ENCODE measurements at regions not wholly inside any gene's neighbourhood (a gene's known extent, or its start where the extent isn't known, plus 50 kb on each side); places are given as distances from the start of the nearest gene placed in this dataset.

- no peak for DNase-seq (ENCODE audit: low read depth in 1 of 2, low spot score in 1 of 2)
- H3K4me3 ChIP-seq (replicated peaks; ENCODE audit: insufficient read depth, low read length) = no peak overlapping the region
- no peak overlapping the region for H3K27ac ChIP-seq (replicated peaks)
- H3K27me3 ChIP-seq (ENCODE audit: insufficient read depth, poor library complexity, severe bottlenecking) = peaks cover 4% of the 10 kb centered on the region
- peak; percentile 66 for TF ChIP-seq SPI1 (IDR thresholded peaks at IDR 0.05; ENCODE audit: borderline replicate concordance, low read depth)
- no peak for TF ChIP-seq GABPA (IDR thresholded peaks at IDR 0.05; ENCODE audit: low read depth)
Measured at GRCh38 chr21:35825370-35826353, 234.7 kb downstream of the SETD4 start.

DNA sequence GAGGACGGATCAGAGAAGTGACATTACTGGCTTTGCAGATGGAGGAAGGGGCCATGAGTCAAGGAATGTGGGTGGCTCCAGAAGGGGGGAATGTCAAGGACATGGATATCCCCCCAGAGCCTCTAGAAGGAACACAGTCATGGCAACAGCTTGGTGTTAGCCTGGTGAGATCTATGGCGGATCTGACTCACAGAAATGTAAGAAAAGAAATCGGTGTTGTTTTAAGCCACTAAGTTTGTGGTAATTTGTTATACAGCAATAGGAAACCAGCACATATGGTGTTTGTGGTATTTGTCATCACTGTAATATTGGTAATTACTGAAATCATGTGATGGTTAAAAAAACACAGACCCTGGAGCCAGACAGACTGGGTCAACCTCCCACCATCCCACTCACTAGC is 236.2 kb downstream of the SETD4 start:
- Histone ChIP-seq H3K27me3 (ENCODE audit: insufficient read depth, poor library complexity, severe bottlenecking) (peaks cover 2% of the 10 kb centered on the region), H3K4me3 (replicated peaks; ENCODE audit: insufficient read depth, low read length) (no peak overlapping the region), H3K27ac (replicated peaks) (no peak overlapping the region)
- no peak for TF ChIP-seq POLR2AphosphoS5 (IDR thresholded peaks at IDR 0.05; ENCODE audit: low read depth)
- no peak for TF ChIP-seq SPI1 (IDR thresholded peaks at IDR 0.05; ENCODE audit: borderline replicate concordance, low read depth)
- TF ChIP-seq GABPA (IDR thresholded peaks at IDR 0.05; ENCODE audit: low read depth) = no peak
- TF ChIP-seq, protein P1, sequence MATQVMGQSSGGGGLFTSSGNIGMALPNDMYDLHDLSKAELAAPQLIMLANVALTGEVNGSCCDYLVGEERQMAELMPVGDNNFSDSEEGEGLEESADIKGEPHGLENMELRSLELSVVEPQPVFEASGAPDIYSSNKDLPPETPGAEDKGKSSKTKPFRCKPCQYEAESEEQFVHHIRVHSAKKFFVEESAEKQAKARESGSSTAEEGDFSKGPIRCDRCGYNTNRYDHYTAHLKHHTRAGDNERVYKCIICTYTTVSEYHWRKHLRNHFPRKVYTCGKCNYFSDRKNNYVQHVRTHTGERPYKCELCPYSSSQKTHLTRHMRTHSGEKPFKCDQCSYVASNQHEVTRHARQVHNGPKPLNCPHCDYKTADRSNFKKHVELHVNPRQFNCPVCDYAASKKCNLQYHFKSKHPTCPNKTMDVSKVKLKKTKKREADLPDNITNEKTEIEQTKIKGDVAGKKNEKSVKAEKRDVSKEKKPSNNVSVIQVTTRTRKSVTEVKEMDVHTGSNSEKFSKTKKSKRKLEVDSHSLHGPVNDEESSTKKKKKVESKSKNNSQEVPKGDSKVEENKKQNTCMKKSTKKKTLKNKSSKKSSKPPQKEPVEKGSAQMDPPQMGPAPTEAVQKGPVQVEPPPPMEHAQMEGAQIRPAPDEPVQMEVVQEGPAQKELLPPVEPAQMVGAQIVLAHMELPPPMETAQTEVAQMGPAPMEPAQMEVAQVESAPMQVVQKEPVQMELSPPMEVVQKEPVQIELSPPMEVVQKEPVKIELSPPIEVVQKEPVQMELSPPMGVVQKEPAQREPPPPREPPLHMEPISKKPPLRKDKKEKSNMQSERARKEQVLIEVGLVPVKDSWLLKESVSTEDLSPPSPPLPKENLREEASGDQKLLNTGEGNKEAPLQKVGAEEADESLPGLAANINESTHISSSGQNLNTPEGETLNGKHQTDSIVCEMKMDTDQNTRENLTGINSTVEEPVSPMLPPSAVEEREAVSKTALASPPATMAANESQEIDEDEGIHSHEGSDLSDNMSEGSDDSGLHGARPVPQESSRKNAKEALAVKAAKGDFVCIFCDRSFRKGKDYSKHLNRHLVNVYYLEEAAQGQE (IDR thresholded peaks at IDR 0.05; ENCODE audit: insufficient replicate concordance, low read depth) = no peak
- TF ChIP-seq, protein P2, sequence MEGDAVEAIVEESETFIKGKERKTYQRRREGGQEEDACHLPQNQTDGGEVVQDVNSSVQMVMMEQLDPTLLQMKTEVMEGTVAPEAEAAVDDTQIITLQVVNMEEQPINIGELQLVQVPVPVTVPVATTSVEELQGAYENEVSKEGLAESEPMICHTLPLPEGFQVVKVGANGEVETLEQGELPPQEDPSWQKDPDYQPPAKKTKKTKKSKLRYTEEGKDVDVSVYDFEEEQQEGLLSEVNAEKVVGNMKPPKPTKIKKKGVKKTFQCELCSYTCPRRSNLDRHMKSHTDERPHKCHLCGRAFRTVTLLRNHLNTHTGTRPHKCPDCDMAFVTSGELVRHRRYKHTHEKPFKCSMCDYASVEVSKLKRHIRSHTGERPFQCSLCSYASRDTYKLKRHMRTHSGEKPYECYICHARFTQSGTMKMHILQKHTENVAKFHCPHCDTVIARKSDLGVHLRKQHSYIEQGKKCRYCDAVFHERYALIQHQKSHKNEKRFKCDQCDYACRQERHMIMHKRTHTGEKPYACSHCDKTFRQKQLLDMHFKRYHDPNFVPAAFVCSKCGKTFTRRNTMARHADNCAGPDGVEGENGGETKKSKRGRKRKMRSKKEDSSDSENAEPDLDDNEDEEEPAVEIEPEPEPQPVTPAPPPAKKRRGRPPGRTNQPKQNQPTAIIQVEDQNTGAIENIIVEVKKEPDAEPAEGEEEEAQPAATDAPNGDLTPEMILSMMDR (IDR thresholded peaks at IDR 0.05; ENCODE audit: insufficient read depth, low read length) = no peak
- DNase-seq (ENCODE audit: low read depth in 1 of 2, low spot score in 1 of 2) = no peak

- H3K27ac ChIP-seq (replicated peaks) = no peak overlapping the region
- no peaks in the 10 kb centered on the region for H3K27me3 ChIP-seq (ENCODE audit: insufficient read depth, poor library complexity, severe bottlenecking)
- H3K4me3 ChIP-seq (replicated peaks; ENCODE audit: insufficient read depth, low read length) = no peak overlapping the region
- no peak for TF ChIP-seq GABPA (IDR thresholded peaks at IDR 0.05; ENCODE audit: low read depth)
- TF ChIP-seq, protein P1 (IDR thresholded peaks at IDR 0.05; ENCODE audit: insufficient replicate concordance, low read depth) = no peak
- TF ChIP-seq, protein P2 (IDR thresholded peaks at IDR 0.05; ENCODE audit: insufficient read depth, low read length) = no peak
- TF ChIP-seq SPI1 (IDR thresholded peaks at IDR 0.05; ENCODE audit: borderline replicate concordance, low read depth) = no peak
- TF ChIP-seq POLR2AphosphoS5 (IDR thresholded peaks at IDR 0.05; ENCODE audit: low read depth) = no peak
- DNase-seq (ENCODE audit: low read depth in 1 of 2, low spot score in 1 of 2) = no peak
Measured at GRCh38 chr21:35819134-35819533, 241.2 kb downstream of the SETD4 start.

DNA sequence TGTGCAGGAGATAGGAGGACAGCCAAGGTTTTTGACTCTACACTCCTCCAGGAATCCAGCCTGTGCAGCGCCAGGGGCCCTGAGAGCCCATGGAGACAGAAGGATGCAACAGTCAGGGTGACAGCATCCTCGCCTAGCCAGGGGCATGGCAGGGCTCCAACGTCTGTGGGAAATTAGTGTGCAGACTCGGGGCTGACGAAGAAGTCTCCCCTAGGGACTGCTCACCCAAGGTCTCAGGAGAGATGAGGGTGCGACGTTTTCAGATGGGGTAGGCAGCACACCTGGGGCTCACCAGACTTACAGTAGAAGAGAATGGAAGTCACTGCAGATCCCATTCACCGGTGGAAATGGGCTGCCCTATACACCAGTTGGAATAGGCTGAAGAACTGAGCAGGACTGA is 241.7 kb downstream of the SETD4 start:
- H3K27ac ChIP-seq (replicated peaks) = no peak overlapping the region
- no peak for TF ChIP-seq POLR2AphosphoS5 (IDR thresholded peaks at IDR 0.05; ENCODE audit: low read depth)
- TF ChIP-seq, protein P1 (IDR thresholded peaks at IDR 0.05; ENCODE audit: insufficient replicate concordance, low read depth) = no peak
- no peak for TF ChIP-seq SPI1 (IDR thresholded peaks at IDR 0.05; ENCODE audit: borderline replicate concordance, low read depth)
- no peak for TF ChIP-seq GABPA (IDR thresholded peaks at IDR 0.05; ENCODE audit: low read depth)
- TF ChIP-seq, protein P2 (IDR thresholded peaks at IDR 0.05; ENCODE audit: insufficient read depth, low read length) = no peak
- H3K27me3 ChIP-seq (ENCODE audit: insufficient read depth, poor library complexity, severe bottlenecking) = no peaks in the 10 kb centered on the region
- no peak for DNase-seq (ENCODE audit: low read depth in 1 of 2, low spot score in 1 of 2)
- H3K4me3 ChIP-seq (replicated peaks; ENCODE audit: insufficient read depth, low read length) = no peak overlapping the region

All from HL-60 (cell line).